Upper lobe of left lung (tissue), 4 donors: ENCODE measurements at regions not wholly inside any gene's neighbourhood (a gene's known extent, or its start where the extent isn't known, plus 50 kb on each side); places are given as distances from the start of the nearest gene placed in this dataset.

ENCODE experiments used
- POLR2A ChIP-seq, 4 donors: fragments of 450-650 bp; IDR thresholded peaks; one replicate each; pipeline ENCODE4 v1.5.1; 2016 to 2017; ENCODE audit warnings: antibody characterized with exemption in 4 of 4, mild to moderate bottlenecking in 2 of 4
- POLR2AphosphoS5 ChIP-seq, 2 donors: sonication (generic); formaldehyde crosslinking; IDR thresholded peaks; one replicate each; pipeline ENCODE4 v1.5.1; 2017; ENCODE audit warnings: antibody characterized with exemption in 2 of 2
- TF ChIP-seq, protein P1 (sequence below), 6 experiments: fragments of 450-650 bp in 4 of 6; fragments of 200-600 bp in 2 of 6; sonication (generic) in 2 of 6; IDR thresholded peaks; one replicate each; pipeline ENCODE4 v1.5.1; 2016 to 2019; ENCODE audit warnings: antibody characterized with exemption in 6 of 6

DNA sequence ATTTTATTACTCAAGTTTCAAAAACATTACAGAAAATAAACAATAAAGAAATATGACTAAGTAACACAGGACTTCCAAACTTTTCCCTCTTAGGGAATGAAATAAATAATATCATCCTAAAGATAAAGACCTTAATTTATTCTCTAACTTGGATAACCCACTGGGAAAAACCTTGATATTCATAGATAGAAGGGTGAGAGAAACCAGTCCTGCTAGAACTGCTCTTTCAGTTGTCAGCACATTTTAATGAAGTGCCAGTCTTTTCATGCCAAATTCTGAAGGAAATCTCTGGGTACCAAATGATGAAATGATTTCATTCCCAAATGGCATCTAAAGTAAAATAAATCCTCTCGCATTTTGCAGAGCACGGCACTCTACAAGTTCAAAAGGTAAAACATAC, 114.5 kb upstream of the SMIM30 start:
- no peak for TF ChIP-seq POLR2AphosphoS5 (IDR thresholded peaks at IDR 0.05)
- TF ChIP-seq POLR2A (IDR thresholded peaks at IDR 0.05) = no peak
- TF ChIP-seq, protein P1, sequence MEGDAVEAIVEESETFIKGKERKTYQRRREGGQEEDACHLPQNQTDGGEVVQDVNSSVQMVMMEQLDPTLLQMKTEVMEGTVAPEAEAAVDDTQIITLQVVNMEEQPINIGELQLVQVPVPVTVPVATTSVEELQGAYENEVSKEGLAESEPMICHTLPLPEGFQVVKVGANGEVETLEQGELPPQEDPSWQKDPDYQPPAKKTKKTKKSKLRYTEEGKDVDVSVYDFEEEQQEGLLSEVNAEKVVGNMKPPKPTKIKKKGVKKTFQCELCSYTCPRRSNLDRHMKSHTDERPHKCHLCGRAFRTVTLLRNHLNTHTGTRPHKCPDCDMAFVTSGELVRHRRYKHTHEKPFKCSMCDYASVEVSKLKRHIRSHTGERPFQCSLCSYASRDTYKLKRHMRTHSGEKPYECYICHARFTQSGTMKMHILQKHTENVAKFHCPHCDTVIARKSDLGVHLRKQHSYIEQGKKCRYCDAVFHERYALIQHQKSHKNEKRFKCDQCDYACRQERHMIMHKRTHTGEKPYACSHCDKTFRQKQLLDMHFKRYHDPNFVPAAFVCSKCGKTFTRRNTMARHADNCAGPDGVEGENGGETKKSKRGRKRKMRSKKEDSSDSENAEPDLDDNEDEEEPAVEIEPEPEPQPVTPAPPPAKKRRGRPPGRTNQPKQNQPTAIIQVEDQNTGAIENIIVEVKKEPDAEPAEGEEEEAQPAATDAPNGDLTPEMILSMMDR (IDR thresholded peaks at IDR 0.05) = no peak
